HL-60 (cell line): ENCODE measurements at regions not wholly inside any gene's neighbourhood (a gene's known extent, or its start where the extent isn't known, plus 50 kb on each side); places are given as distances from the start of the nearest gene placed in this dataset.

Source experiments
- DNase-seq, 2 experiments: peaks; one replicate each; pipeline ENCODE4 v3.0.0-alpha.2; 2010 to 2020; ENCODE audit warnings: low read depth in 1 of 2, low spot score in 1 of 2
- H3K27ac ChIP-seq: fragments of 250-450 bp; sonication (Bioruptor Pico); replicated peaks from 2 replicates; pipeline ENCODE4 v1.5.1; 2020; ENCODE audit warnings: mild to moderate bottlenecking, moderate library complexity
- H3K27me3 ChIP-seq: fragments of 250-450 bp; sonication (Bioruptor Pico); 2 replicates; pipeline ENCODE4 v1.5.1; 2021; ENCODE audit warnings: mild to moderate bottlenecking, moderate library complexity; ENCODE audit not compliant: insufficient read depth, poor library complexity, severe bottlenecking
- H3K4me3 ChIP-seq: replicated peaks from 2 replicates; pipeline ENCODE4 v1.5.1; 2011; ENCODE audit warnings: mild to moderate bottlenecking, control low read depth, low read length; ENCODE audit not compliant: insufficient read depth
- GABPA ChIP-seq: IDR thresholded peaks from 2 replicates; pipeline ENCODE4 v1.6.1; 2012; ENCODE audit warnings: low read depth
- POLR2AphosphoS5 ChIP-seq: IDR thresholded peaks from 2 replicates; pipeline ENCODE4 v1.6.1; 2012; ENCODE audit warnings: low read depth
- SPI1 ChIP-seq: IDR thresholded peaks from 2 replicates; pipeline ENCODE4 v1.6.1; 2012; ENCODE audit warnings: low read depth, mild to moderate bottlenecking, borderline replicate concordance
- TF ChIP-seq, protein P1 (sequence below): IDR thresholded peaks from one replicate; pipeline ENCODE4 v1.5.1; 2011; ENCODE audit warnings: low read length, control low read depth, inconsistent platforms; ENCODE audit not compliant: insufficient read depth
- TF ChIP-seq, protein P2 (sequence below): IDR thresholded peaks from 2 replicates; pipeline ENCODE4 v1.6.1; 2012; ENCODE audit warnings: low read depth; ENCODE audit not compliant: insufficient replicate concordance

DNA sequence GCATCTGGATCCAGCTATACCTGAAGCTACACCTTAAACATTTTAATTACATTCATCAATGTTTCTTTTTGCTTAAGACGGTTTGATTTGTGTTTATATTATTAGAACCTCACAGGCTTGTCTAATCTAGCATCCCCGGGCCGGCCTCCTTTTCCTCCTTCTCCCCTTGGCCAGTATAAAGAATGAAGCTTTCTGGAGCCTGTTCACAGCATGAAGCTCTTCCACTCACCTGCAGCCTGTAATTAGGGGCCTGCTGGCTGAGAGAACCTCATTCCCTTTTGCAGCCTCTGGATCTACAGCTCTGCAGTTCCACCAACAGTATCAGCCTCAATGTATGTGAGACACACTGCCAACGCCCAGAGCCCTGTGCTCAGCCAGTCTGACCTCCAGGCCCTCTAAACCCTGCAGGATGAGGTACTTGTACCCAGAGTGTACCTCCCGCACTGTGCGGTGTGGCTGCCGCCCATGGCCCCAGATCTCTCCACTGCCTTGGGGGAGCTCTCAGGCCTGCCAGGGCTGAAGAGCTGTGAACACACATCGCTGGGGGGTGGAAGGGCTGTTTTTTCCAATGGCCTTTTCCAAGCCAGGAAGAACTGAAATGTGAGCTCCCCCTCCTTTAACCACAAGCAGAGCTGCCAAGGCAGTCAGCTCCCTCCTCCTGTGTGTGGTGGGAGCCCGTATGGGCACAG lies 114.7 kb upstream of the ALDH1A3 start:
- H3K27me3 ChIP-seq = no peaks in the 10 kb centered on the region
- no peak overlapping the region for H3K4me3 ChIP-seq
- H3K27ac ChIP-seq = no peak overlapping the region
- no peak for DNase-seq
- no peak for TF ChIP-seq SPI1
- TF ChIP-seq, protein P1, sequence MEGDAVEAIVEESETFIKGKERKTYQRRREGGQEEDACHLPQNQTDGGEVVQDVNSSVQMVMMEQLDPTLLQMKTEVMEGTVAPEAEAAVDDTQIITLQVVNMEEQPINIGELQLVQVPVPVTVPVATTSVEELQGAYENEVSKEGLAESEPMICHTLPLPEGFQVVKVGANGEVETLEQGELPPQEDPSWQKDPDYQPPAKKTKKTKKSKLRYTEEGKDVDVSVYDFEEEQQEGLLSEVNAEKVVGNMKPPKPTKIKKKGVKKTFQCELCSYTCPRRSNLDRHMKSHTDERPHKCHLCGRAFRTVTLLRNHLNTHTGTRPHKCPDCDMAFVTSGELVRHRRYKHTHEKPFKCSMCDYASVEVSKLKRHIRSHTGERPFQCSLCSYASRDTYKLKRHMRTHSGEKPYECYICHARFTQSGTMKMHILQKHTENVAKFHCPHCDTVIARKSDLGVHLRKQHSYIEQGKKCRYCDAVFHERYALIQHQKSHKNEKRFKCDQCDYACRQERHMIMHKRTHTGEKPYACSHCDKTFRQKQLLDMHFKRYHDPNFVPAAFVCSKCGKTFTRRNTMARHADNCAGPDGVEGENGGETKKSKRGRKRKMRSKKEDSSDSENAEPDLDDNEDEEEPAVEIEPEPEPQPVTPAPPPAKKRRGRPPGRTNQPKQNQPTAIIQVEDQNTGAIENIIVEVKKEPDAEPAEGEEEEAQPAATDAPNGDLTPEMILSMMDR = no peak

DNA sequence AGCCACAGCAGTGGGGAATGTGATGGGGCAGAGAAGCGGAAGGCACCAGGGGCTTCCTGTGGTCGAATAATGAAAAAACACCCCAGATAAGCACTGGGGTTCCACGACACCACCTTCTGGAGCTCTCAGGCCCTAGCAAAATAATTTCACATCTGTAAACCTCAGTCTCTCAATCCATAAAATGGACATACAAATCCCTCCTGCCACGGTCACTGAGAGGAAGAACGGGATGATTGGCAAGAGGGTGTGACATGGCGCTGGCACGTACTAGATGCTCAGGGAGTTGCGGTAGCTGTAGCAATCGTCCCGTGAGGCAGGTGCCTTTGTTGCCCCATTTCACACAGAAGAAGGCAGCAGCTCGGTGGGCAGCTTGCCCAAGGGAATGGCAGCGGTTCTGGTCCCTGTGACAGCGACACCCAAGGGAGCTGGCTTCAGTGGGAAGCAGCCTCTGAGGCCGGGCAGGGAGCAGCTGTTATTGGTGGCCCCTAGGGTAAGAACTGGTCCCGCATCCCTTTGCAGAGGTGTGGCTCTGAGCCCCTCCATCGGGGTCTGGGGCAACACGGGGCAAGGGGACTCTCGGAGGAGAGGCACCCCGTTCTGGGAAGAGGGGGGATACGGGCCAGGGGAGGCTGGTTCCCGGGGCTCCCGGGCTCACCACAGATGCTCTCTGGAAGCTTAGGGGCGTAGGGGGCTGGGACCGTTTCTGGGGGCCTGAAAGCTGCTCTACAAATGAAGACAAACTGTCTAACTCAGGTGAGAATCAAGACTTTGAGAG lies 114.0 kb upstream of the ALDH1A3 start:
- no peak overlapping the region for H3K4me3 ChIP-seq
- no peak for DNase-seq
- TF ChIP-seq, protein P1 = no peak
- TF ChIP-seq POLR2AphosphoS5 (no peak), SPI1 (no peak), GABPA (no peak)
- TF ChIP-seq, protein P2, sequence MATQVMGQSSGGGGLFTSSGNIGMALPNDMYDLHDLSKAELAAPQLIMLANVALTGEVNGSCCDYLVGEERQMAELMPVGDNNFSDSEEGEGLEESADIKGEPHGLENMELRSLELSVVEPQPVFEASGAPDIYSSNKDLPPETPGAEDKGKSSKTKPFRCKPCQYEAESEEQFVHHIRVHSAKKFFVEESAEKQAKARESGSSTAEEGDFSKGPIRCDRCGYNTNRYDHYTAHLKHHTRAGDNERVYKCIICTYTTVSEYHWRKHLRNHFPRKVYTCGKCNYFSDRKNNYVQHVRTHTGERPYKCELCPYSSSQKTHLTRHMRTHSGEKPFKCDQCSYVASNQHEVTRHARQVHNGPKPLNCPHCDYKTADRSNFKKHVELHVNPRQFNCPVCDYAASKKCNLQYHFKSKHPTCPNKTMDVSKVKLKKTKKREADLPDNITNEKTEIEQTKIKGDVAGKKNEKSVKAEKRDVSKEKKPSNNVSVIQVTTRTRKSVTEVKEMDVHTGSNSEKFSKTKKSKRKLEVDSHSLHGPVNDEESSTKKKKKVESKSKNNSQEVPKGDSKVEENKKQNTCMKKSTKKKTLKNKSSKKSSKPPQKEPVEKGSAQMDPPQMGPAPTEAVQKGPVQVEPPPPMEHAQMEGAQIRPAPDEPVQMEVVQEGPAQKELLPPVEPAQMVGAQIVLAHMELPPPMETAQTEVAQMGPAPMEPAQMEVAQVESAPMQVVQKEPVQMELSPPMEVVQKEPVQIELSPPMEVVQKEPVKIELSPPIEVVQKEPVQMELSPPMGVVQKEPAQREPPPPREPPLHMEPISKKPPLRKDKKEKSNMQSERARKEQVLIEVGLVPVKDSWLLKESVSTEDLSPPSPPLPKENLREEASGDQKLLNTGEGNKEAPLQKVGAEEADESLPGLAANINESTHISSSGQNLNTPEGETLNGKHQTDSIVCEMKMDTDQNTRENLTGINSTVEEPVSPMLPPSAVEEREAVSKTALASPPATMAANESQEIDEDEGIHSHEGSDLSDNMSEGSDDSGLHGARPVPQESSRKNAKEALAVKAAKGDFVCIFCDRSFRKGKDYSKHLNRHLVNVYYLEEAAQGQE = no peak
- H3K27ac ChIP-seq = no peak overlapping the region
- no peaks in the 10 kb centered on the region for H3K27me3 ChIP-seq

DNA sequence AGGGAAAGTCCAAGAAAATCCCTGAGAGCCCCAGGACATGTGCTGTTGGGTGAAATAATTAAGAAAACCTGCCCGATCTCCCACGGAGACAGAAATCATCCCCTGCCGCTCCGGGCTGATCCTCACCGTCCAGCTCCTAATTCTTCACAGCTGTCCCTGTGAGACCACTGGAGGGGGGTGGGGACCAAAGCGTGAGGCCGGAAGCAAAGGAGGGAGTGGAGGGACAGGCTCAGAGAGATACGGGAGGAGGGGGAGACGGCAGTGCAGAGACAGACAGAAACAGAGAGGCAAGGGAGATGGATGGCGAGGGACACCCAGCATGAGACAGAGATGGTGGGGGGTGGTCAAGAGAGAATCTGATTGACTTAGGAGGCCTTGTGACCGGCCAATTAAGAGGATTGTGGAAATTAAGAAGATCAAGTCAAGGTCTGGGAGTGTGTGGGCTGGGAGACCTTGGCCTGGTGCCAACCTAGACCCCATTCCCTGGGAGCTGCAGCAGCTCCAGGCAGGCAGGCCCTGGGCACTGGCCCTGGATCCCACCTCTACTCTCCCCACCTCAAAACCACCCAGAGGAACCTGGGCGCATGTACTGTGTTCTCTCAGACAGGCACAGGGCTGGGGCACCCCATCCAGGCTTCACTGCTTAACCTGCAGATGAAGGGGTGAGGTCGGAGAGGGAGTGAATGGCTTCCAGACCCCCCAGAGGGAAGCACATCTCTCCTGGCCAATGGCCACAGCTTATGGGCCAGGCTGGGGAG lies 113.2 kb upstream of the ALDH1A3 start:
- TF ChIP-seq, protein P2 = no peak
- TF ChIP-seq POLR2AphosphoS5 (no peak), GABPA (no peak), SPI1 (no peak)
- TF ChIP-seq, protein P1 = no peak
- H3K27ac ChIP-seq = no peak overlapping the region
- H3K4me3 ChIP-seq = no peak overlapping the region
- H3K27me3 ChIP-seq = no peaks in the 10 kb centered on the region
- no peak for DNase-seq
